Mesenchymal stem cell (in vitro differentiated cells and primary cell): ENCODE measurements at regions not wholly inside any gene's neighbourhood (a gene's known extent, or its start where the extent isn't known, plus 50 kb on each side); places are given as distances from the start of the nearest gene placed in this dataset.

Experiments used
- DNase-seq: peaks from one replicate; pipeline ENCODE4 v3.0.0-alpha.2; 2013
- H2AFZ ChIP-seq: one replicate; pipeline ENCODE4 v1.6.1; 2013; ENCODE audit warnings: low read depth, mild to moderate bottlenecking, control low read depth, inconsistent platforms, low read length, moderate library complexity
- H2AK5ac ChIP-seq: 2 replicates; pipeline ENCODE4 v1.6.1; 2013; ENCODE audit warnings: low read length, moderate library complexity, mild to moderate bottlenecking, inconsistent platforms; ENCODE audit not compliant: severe bottlenecking
- H2BK120ac ChIP-seq: one replicate; pipeline ENCODE4 v1.6.1; 2013; ENCODE audit warnings: low read depth, mild to moderate bottlenecking, inconsistent platforms, low read length, moderate library complexity
- H2BK12ac ChIP-seq, 2 experiments: one replicate each; pipeline ENCODE4 v1.6.1; 2013; ENCODE audit warnings: inconsistent platforms in 2 of 2, low read length in 2 of 2, mild to moderate bottlenecking in 2 of 2, moderate library complexity in 2 of 2, control low read depth in 1 of 2
- H2BK15ac ChIP-seq: one replicate; pipeline ENCODE4 v1.6.1; 2013; ENCODE audit warnings: mild to moderate bottlenecking, low read depth, inconsistent platforms; ENCODE audit not compliant: poor library complexity, severe bottlenecking
- H2BK5ac ChIP-seq: 2 replicates; pipeline ENCODE4 v1.6.1; 2013; ENCODE audit warnings: low read depth, mild to moderate bottlenecking, low read length, control low read depth, inconsistent platforms; ENCODE audit not compliant: poor library complexity, severe bottlenecking
- H3K14ac ChIP-seq, 2 experiments: one replicate each; pipeline ENCODE4 v1.6.1; 2013; ENCODE audit warnings: inconsistent platforms in 2 of 2, low read length in 2 of 2, control low read depth in 1 of 2, mild to moderate bottlenecking in 1 of 2, moderate library complexity in 1 of 2
- H3K18ac ChIP-seq, 2 experiments: one replicate each; pipeline ENCODE4 v1.6.1; 2013; ENCODE audit warnings: inconsistent platforms in 2 of 2, low read length in 2 of 2, control low read depth in 1 of 2, low read depth in 1 of 2, mild to moderate bottlenecking in 1 of 2
- H3K23ac ChIP-seq, 2 experiments: one replicate each; pipeline ENCODE4 v1.6.1; 2013; ENCODE audit warnings: inconsistent platforms in 2 of 2, low read length in 2 of 2, mild to moderate bottlenecking in 2 of 2, moderate library complexity in 2 of 2, control low read depth in 1 of 2
- H3K27ac ChIP-seq: 2 replicates; pipeline ENCODE4 v1.5.1; 2013; ENCODE audit warnings: mild to moderate bottlenecking, moderate library complexity, low read length, control low read depth, inconsistent platforms; ENCODE audit not compliant: poor library complexity, severe bottlenecking
- H3K27me3 ChIP-seq, 2 experiments: 2 replicates each; pipeline versions ENCODE4 v1.6.1 to v1.7.0; 2013; ENCODE audit warnings: low read length in 2 of 2, mild to moderate bottlenecking in 2 of 2, moderate library complexity in 2 of 2, control low read depth in 1 of 2, inconsistent platforms in 1 of 2; ENCODE audit not compliant: control insufficient read depth in 1 of 2, insufficient read depth in 1 of 2
- H3K36me3 ChIP-seq, 2 experiments: 2 replicates each; pipeline versions ENCODE4 v1.6.1 to v1.7.0; 2013; ENCODE audit warnings: low read length in 2 of 2, control low read depth in 1 of 2, inconsistent platforms in 1 of 2, low read depth in 1 of 2, mild to moderate bottlenecking in 1 of 2; ENCODE audit not compliant: insufficient read depth in 2 of 2, control insufficient read depth in 1 of 2
- H3K4ac ChIP-seq, 2 experiments: one replicate each; pipeline ENCODE4 v1.6.1; 2013; ENCODE audit warnings: inconsistent platforms in 2 of 2, low read length in 2 of 2, mild to moderate bottlenecking in 2 of 2, moderate library complexity in 2 of 2, control low read depth in 1 of 2, low read depth in 1 of 2
- H3K4me1 ChIP-seq: 2 replicates; pipeline ENCODE4 v1.6.1; 2013; ENCODE audit warnings: low read depth, low read length, control low read depth; ENCODE audit not compliant: control insufficient read depth, insufficient read depth
- H3K4me2 ChIP-seq: 2 replicates; pipeline ENCODE4 v1.6.1; 2013; ENCODE audit warnings: low read length, mild to moderate bottlenecking, inconsistent platforms; ENCODE audit not compliant: poor library complexity, severe bottlenecking
- H3K4me3 ChIP-seq, 2 experiments: 2 replicates each; pipeline versions ENCODE4 v1.5.1 to v1.7.0; 2013; ENCODE audit warnings: low read length in 2 of 2, mild to moderate bottlenecking in 2 of 2, control low read depth in 1 of 2, low read depth in 1 of 2; ENCODE audit not compliant: insufficient read depth in 1 of 2
- H3K79me1 ChIP-seq: replicated peaks from 2 replicates; pipeline ENCODE4 v1.6.1; 2013; ENCODE audit warnings: mild to moderate bottlenecking, control low read depth, low read length, inconsistent platforms; ENCODE audit not compliant: poor library complexity, severe bottlenecking
- H3K9ac ChIP-seq: 2 replicates; pipeline ENCODE4 v1.7.0; 2013; ENCODE audit warnings: mild to moderate bottlenecking, low read length, moderate library complexity
- H3K9me3 ChIP-seq: 2 replicates; pipeline ENCODE4 v1.7.0; 2013; ENCODE audit warnings: mild to moderate bottlenecking, low read length; ENCODE audit not compliant: control insufficient read depth
- H4K8ac ChIP-seq: one replicate; pipeline ENCODE4 v1.6.1; 2013; ENCODE audit warnings: inconsistent platforms, mild to moderate bottlenecking, low read length, moderate library complexity
- H4K91ac ChIP-seq: one replicate; pipeline ENCODE4 v1.6.1; 2013; ENCODE audit warnings: mild to moderate bottlenecking, low read length, inconsistent platforms
- WGBS: methylation state at CpG from one replicate; pipeline ENCODE4 v1.1.7; 2013; ENCODE audit warnings: mixed read lengths; 5-methylcytosine and 5-hydroxymethylcytosine counted together

DNA sequence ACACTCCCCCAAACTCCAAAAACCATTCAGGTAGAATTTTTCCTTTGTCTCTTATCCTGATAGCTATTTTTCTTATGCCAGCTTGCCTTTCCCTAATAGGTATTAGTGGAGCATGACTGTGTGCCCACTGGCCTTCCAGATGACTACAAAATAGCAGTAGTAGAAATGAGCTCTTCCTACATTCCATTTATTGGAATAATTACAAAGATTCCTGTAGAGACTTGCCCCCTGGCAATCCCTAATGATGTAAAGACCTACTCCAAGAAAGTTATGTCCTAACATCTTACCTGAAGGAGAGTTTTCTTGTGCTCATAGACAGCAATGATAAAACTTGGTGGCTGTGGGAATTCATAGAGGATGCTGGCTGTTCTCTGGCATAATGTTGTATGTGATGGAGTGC is 501.8 kb downstream of the GATA3 start:
- no peak overlapping the region for H3K27ac ChIP-seq
- H3K4me3 ChIP-seq, result no peak overlapping the region
- H3K14ac ChIP-seq, result no peak overlapping the region
- no peak overlapping the region for H4K91ac ChIP-seq
- H2AFZ ChIP-seq, result no peak overlapping the region
- H2BK120ac ChIP-seq, result no peak overlapping the region
- H3K36me3 ChIP-seq, result no peaks in the 10 kb centered on the region
- no peaks in the 10 kb centered on the region for H3K27me3 ChIP-seq
- no peak overlapping the region for H2BK5ac ChIP-seq
- no peak overlapping the region for H2BK15ac ChIP-seq
- H3K4ac ChIP-seq, result no peak overlapping the region
- no peaks in the 10 kb centered on the region for H3K79me1 ChIP-seq
- H4K8ac ChIP-seq, result no peak overlapping the region
- H3K4me2 ChIP-seq, result no peak overlapping the region
- DNase-seq, result no peak
- no peak overlapping the region for H3K23ac ChIP-seq
- H2BK12ac ChIP-seq, result no peak overlapping the region
- no peaks in the 10 kb centered on the region for H3K4me1 ChIP-seq
- peaks cover 3% of the 10 kb centered on the region for H3K9me3 ChIP-seq
- no peak overlapping the region for H2AK5ac ChIP-seq
- no peak overlapping the region for H3K18ac ChIP-seq
- H3K9ac ChIP-seq, result no peak overlapping the region

DNA sequence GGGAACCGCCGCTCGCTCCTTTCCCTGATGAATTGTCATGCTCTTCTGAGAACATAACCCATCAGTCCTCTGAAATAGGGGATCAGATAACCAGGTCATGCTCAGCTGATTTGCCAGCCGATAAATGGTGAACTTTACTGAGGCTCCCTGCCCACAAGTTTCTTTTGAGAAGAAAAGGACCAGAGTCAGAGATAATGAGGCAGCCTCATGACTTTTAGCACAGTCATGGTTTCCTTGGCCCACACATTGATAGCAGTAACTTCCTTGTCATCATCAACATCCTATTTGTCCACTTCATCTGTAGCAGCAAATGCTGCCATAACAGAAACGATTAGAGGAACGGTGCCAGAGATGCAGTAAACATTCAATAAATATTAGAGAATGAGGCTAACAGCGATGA is 509.0 kb downstream of the GATA3 start:
- H3K18ac ChIP-seq, result no peak overlapping the region
- H3K27ac ChIP-seq, result no peak overlapping the region
- no peak overlapping the region for H2AFZ ChIP-seq
- no peaks in the 10 kb centered on the region for H3K79me1 ChIP-seq
- H3K4me1 ChIP-seq, result no peaks in the 10 kb centered on the region
- H2BK5ac ChIP-seq, result no peak overlapping the region
- no peak overlapping the region for H2BK12ac ChIP-seq
- no peak overlapping the region for H3K9ac ChIP-seq
- WGBS, result 85% methylated on average over 7 of the region's 7 CpGs
- H4K8ac ChIP-seq, result no peak overlapping the region
- H2BK15ac ChIP-seq, result no peak overlapping the region
- H3K4me3 ChIP-seq, result no peak overlapping the region
- H3K14ac ChIP-seq, result no peak overlapping the region
- no peak overlapping the region for H4K91ac ChIP-seq
- peaks cover 7% of the 10 kb centered on the region for H3K9me3 ChIP-seq
- no peak overlapping the region for H3K4me2 ChIP-seq
- H3K4ac ChIP-seq, result no peak overlapping the region
- no peak overlapping the region for H3K23ac ChIP-seq
- H2BK120ac ChIP-seq, result no peak overlapping the region
- H3K36me3 ChIP-seq, result no peaks in the 10 kb centered on the region
- no peak overlapping the region for H2AK5ac ChIP-seq
- H3K27me3 ChIP-seq, result no peaks in the 10 kb centered on the region
- DNase-seq, result no peak

DNA sequence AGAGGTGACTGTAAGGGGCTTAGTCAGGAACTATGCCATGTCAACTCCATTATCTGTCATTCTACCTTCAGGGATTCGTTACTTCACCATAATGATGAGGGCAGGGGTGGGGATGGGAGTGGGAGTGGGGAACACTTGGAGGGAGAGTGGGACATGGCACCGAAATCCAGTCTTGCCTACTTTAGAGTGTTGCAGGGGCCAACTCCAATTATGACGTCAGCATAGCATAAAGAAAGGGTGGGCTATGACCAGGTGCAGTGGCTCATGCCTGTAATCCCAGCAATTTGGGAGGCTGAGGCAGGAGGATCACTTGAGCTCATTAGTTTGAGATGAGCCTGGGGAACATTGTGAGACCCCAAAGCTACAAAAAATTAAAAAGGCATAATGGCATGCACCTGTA is 512.2 kb downstream of the GATA3 start:
- Histone ChIP-seq H3K79me1 (no peaks in the 10 kb centered on the region), H2BK12ac (no peak overlapping the region), H3K4me2 (no peak overlapping the region), H3K27ac (no peak overlapping the region), H2BK5ac (no peak overlapping the region), H2BK15ac (no peak overlapping the region), H3K18ac (no peak overlapping the region), H4K8ac (no peak overlapping the region), H3K9ac (no peak overlapping the region), H3K14ac (no peak overlapping the region), H3K4me3 (no peak overlapping the region), H3K36me3 (no peaks in the 10 kb centered on the region), H4K91ac (no peak overlapping the region), H3K23ac (no peak overlapping the region), H3K9me3 (peaks cover 7% of the 10 kb centered on the region), H2BK120ac (no peak overlapping the region), H3K27me3 (no peaks in the 10 kb centered on the region), H2AFZ (no peak overlapping the region), H2AK5ac (no peak overlapping the region), H3K4ac (no peak overlapping the region), H3K4me1 (no peaks in the 10 kb centered on the region)
- no peak for DNase-seq
- WGBS, result 82% methylated on average over 3 of the region's 3 CpGs

DNA sequence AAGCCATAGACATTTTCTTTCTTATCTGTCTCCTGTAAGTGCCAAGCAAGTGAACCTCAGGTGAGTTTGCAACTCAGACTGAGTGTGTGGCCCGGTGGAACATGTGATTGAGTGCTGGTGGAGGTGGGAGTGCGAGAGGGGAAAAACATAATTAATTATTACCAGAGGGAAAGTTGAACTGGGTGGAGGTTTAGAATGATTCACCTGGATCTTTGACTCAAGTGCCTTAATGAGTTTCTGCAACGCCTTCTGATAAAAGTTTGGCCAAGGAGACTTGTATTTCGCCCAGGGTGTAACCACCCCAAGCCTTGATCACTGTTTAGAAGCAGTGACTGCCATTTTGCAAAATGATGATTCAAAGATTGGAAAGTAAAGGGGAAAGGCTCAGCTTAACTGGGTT is 513.9 kb downstream of the GATA3 start:
- H3K9ac ChIP-seq, result no peak overlapping the region
- H2BK120ac ChIP-seq, result no peak overlapping the region
- no peak overlapping the region for H3K27ac ChIP-seq
- H3K27me3 ChIP-seq, result no peaks in the 10 kb centered on the region
- H3K4me2 ChIP-seq, result no peak overlapping the region
- WGBS, result 85% methylated on average over 3 of the region's 4 CpGs
- no peaks in the 10 kb centered on the region for H3K36me3 ChIP-seq
- H2AFZ ChIP-seq, result no peak overlapping the region
- peaks cover 7% of the 10 kb centered on the region for H3K9me3 ChIP-seq
- H2BK12ac ChIP-seq, result no peak overlapping the region
- no peak overlapping the region for H3K4me3 ChIP-seq
- H2BK5ac ChIP-seq, result no peak overlapping the region
- H3K18ac ChIP-seq, result no peak overlapping the region
- no peaks in the 10 kb centered on the region for H3K79me1 ChIP-seq
- no peak overlapping the region for H2BK15ac ChIP-seq
- H3K4me1 ChIP-seq, result no peaks in the 10 kb centered on the region
- H3K14ac ChIP-seq, result no peak overlapping the region
- DNase-seq, result no peak
- no peak overlapping the region for H3K23ac ChIP-seq
- H4K91ac ChIP-seq, result no peak overlapping the region
- H2AK5ac ChIP-seq, result no peak overlapping the region
- H3K4ac ChIP-seq, result no peak overlapping the region
- no peak overlapping the region for H4K8ac ChIP-seq
